ENCODE measurements at regions not wholly inside any gene's neighbourhood (a gene's known extent, or its start where the extent isn't known, plus 50 kb on each side); places are given as distances from the start of the nearest gene placed in this dataset.

GRCh38 chr12:23303821-23304220 is 645.6 kb downstream of the SOX5 start:
- Histone ChIP-seq H3K4me1 (no peaks in the 10 kb centered on the region), H3K27ac (no peak overlapping the region), H3K9me3 (no peaks in the 10 kb centered on the region), H3K27me3 (no peaks in the 10 kb centered on the region), H3K36me3 (replicated peaks in 1 of 2; ENCODE audit: insufficient read depth in 1 of 2, low read depth in 2 of 2) (no peaks in the 10 kb centered on the region), H3K4me3 (no peak overlapping the region)
- intact Hi-C loops (cut with DNase I) = no loop called here
- no peak for ATAC-seq
- 30 to 52% methylated on average over 1 of the region's 1 CpG for WGBS, 2 donors
- TF ChIP-seq CTCF (IDR thresholded peaks at IDR 0.05) (no peak), POLR2A (IDR thresholded peaks at IDR 0.05) (no peak)
- DNase-seq = no peak

GRCh38 chr12:23333938-23334337 is 615.5 kb downstream of the SOX5 start:
- WGBS, 2 donors = 54 to 62% methylated on average over 2 of the region's 2 CpGs
- no peaks in the 10 kb centered on the region for H3K9me3 ChIP-seq
- ATAC-seq (no peak), DNase-seq (no peak)
- no peak overlapping the region for H3K27ac ChIP-seq
- no peaks in the 10 kb centered on the region for H3K27me3 ChIP-seq
- intact Hi-C loops (cut with DNase I) = no loop called here
- H3K4me3 ChIP-seq = no peak overlapping the region
- H3K36me3 ChIP-seq (replicated peaks in 1 of 2; ENCODE audit: insufficient read depth in 1 of 2, low read depth in 2 of 2) = no peaks in the 10 kb centered on the region
- no peak for TF ChIP-seq CTCF (IDR thresholded peaks at IDR 0.05)
- no peaks in the 10 kb centered on the region for H3K4me1 ChIP-seq

GRCh38 chr12:23335593-23335992 is 613.9 kb downstream of the SOX5 start:
- DNase-seq (no peak), ATAC-seq (no peak)
- Histone ChIP-seq H3K36me3 (replicated peaks in 1 of 2; ENCODE audit: insufficient read depth in 1 of 2, low read depth in 2 of 2) (no peaks in the 10 kb centered on the region), H3K27me3 (no peaks in the 10 kb centered on the region), H3K9me3 (no peaks in the 10 kb centered on the region), H3K27ac (no peak overlapping the region), H3K4me1 (no peaks in the 10 kb centered on the region), H3K4me3 (no peak overlapping the region)
- intact Hi-C loops (cut with DNase I) = no loop called here
- 52 to 63% methylated on average over 3 of the region's 3 CpGs for WGBS, 2 donors
- TF ChIP-seq POLR2A (IDR thresholded peaks at IDR 0.05) (no peak), CTCF (IDR thresholded peaks at IDR 0.05) (no peak)

GRCh38 chr12:23337213-23337612 is 612.3 kb downstream of the SOX5 start:
- WGBS, 2 donors = 51 to 59% methylated on average over 3 of the region's 3 CpGs
- intact Hi-C loops (cut with DNase I) = no loop called here

More at GRCh38 chr12:23337213-23337612, 612.3 kb downstream of the SOX5 start:
- Histone ChIP-seq H3K4me3 (no peak overlapping the region), H3K27ac (no peak overlapping the region), H3K4me1 (no peaks in the 10 kb centered on the region), H3K9me3 (no peaks in the 10 kb centered on the region), H3K36me3 (replicated peaks in 1 of 2; ENCODE audit: insufficient read depth in 1 of 2, low read depth in 2 of 2) (no peaks in the 10 kb centered on the region), H3K27me3 (no peaks in the 10 kb centered on the region)
- TF ChIP-seq POLR2A (IDR thresholded peaks at IDR 0.05) = no peak
- no peak for TF ChIP-seq CTCF (IDR thresholded peaks at IDR 0.05)
- no peak for ATAC-seq
- DNase-seq = no peak
